ENCODE measurements at regions not wholly inside any gene's neighbourhood (a gene's known extent, or its start where the extent isn't known, plus 50 kb on each side); places are given as distances from the start of the nearest gene placed in this dataset.

DNA sequence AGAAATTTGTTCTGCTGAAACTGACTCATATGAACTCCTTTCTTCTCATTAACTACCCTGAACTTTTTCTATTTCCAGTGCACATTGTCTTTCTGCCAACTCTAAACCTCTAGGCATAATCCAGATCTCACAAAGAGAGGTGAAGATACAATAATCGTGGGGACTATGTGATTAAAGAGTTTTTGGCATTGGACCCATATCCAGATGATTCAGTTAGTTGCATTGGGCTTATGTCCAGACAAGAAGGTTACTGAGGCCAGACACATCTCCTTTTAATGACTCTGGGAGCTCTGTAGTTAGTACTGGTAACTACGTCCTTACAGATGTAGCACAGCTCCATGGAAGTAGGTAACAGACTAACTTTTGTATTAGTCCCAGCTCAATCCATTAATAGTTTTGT, 273.0 kb downstream of the CASP12 start:
- Histone ChIP-seq H3K4me3 (ENCODE audit: low read length, poor library complexity, severe bottlenecking) (no peak overlapping the region), H4K20me1 (ENCODE audit: insufficient read depth, low read length, poor library complexity, severe bottlenecking) (no peaks in the 10 kb centered on the region), H3K27me3 (ENCODE audit: insufficient read depth, low read length, poor library complexity, severe bottlenecking) (no peaks in the 10 kb centered on the region), H3F3A (ENCODE audit: low read depth) (no peaks in the 10 kb centered on the region), H3K9me3 (ENCODE audit: insufficient read depth, low read depth, low read length) (no peaks in the 10 kb centered on the region), H3K9ac (ENCODE audit: low read depth, low read length, poor library complexity, severe bottlenecking) (no peak overlapping the region), H3K4me2 (ENCODE audit: low read depth, low read length, poor library complexity, severe bottlenecking) (no peak overlapping the region), H3K9me2 (replicated peaks; ENCODE audit: low read depth, low read length) (no peaks in the 10 kb centered on the region), H2AFZ (ENCODE audit: low read length) (no peak overlapping the region), H3K79me2 (ENCODE audit: insufficient read depth, low read length) (no peaks in the 10 kb centered on the region), H3K4me1 (ENCODE audit: insufficient read depth, low read length, poor library complexity, severe bottlenecking) (no peaks in the 10 kb centered on the region), H3K36me3 (ENCODE audit: insufficient read depth, low read length) (no peaks in the 10 kb centered on the region)
- TF ChIP-seq, protein P1, sequence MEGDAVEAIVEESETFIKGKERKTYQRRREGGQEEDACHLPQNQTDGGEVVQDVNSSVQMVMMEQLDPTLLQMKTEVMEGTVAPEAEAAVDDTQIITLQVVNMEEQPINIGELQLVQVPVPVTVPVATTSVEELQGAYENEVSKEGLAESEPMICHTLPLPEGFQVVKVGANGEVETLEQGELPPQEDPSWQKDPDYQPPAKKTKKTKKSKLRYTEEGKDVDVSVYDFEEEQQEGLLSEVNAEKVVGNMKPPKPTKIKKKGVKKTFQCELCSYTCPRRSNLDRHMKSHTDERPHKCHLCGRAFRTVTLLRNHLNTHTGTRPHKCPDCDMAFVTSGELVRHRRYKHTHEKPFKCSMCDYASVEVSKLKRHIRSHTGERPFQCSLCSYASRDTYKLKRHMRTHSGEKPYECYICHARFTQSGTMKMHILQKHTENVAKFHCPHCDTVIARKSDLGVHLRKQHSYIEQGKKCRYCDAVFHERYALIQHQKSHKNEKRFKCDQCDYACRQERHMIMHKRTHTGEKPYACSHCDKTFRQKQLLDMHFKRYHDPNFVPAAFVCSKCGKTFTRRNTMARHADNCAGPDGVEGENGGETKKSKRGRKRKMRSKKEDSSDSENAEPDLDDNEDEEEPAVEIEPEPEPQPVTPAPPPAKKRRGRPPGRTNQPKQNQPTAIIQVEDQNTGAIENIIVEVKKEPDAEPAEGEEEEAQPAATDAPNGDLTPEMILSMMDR (conservative IDR thresholded peaks at IDR 0.05; ENCODE audit: low read length) = no peak
- no peak for TF ChIP-seq EZH2phosphoT487 (IDR thresholded peaks at IDR 0.05; ENCODE audit: borderline replicate concordance)

- TF ChIP-seq EZH2phosphoT487 (IDR thresholded peaks at IDR 0.05; ENCODE audit: borderline replicate concordance) = no peak
- TF ChIP-seq, protein P1 (conservative IDR thresholded peaks at IDR 0.05; ENCODE audit: low read length) = no peak
- Histone ChIP-seq H3K9me2 (replicated peaks; ENCODE audit: low read depth, low read length) (no peaks in the 10 kb centered on the region), H3K4me1 (ENCODE audit: insufficient read depth, low read length, poor library complexity, severe bottlenecking) (no peaks in the 10 kb centered on the region), H4K20me1 (ENCODE audit: insufficient read depth, low read length, poor library complexity, severe bottlenecking) (no peaks in the 10 kb centered on the region), H3K4me2 (ENCODE audit: low read depth, low read length, poor library complexity, severe bottlenecking) (no peak overlapping the region), H3K79me2 (ENCODE audit: insufficient read depth, low read length) (no peaks in the 10 kb centered on the region), H3K9ac (ENCODE audit: low read depth, low read length, poor library complexity, severe bottlenecking) (no peak overlapping the region), H3K9me3 (ENCODE audit: insufficient read depth, low read depth, low read length) (no peaks in the 10 kb centered on the region), H3K27me3 (ENCODE audit: insufficient read depth, low read length, poor library complexity, severe bottlenecking) (no peaks in the 10 kb centered on the region), H3K4me3 (ENCODE audit: low read length, poor library complexity, severe bottlenecking) (no peak overlapping the region), H3K36me3 (ENCODE audit: insufficient read depth, low read length) (no peaks in the 10 kb centered on the region), H2AFZ (ENCODE audit: low read length) (no peak overlapping the region), H3F3A (ENCODE audit: low read depth) (no peaks in the 10 kb centered on the region)
These were observed 274.2 kb downstream of the CASP12 start for GRCh38 chr11:104624021-104624420.

DNA sequence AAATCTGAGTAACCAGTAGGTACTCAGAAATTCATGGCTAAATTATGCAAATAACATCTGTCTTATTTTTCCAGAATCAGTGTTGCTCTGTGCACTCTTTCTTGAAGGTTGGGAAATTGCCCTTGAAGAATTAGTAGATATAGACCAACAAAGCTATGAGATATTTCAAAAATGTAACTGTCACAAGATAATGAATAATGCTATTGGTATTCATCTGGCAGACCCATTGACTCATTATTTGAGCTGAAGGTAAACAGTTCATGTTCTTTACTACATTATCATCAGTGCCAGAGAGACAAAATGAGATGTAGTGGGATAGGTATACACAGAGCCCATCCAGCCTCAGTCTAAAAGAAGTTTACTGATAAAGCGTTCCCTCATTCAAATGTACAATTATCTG, 274.7 kb downstream of the CASP12 start:
- Histone ChIP-seq H3K4me1 (ENCODE audit: insufficient read depth, low read length, poor library complexity, severe bottlenecking) (no peaks in the 10 kb centered on the region), H3K4me2 (ENCODE audit: low read depth, low read length, poor library complexity, severe bottlenecking) (no peak overlapping the region), H3K9ac (ENCODE audit: low read depth, low read length, poor library complexity, severe bottlenecking) (no peak overlapping the region), H3K27me3 (ENCODE audit: insufficient read depth, low read length, poor library complexity, severe bottlenecking) (no peaks in the 10 kb centered on the region), H3K4me3 (ENCODE audit: low read length, poor library complexity, severe bottlenecking) (no peak overlapping the region), H3K36me3 (ENCODE audit: insufficient read depth, low read length) (no peaks in the 10 kb centered on the region), H3F3A (ENCODE audit: low read depth) (no peaks in the 10 kb centered on the region), H2AFZ (ENCODE audit: low read length) (no peak overlapping the region), H3K9me3 (ENCODE audit: insufficient read depth, low read depth, low read length) (no peaks in the 10 kb centered on the region), H3K9me2 (replicated peaks; ENCODE audit: low read depth, low read length) (no peaks in the 10 kb centered on the region), H3K79me2 (ENCODE audit: insufficient read depth, low read length) (no peaks in the 10 kb centered on the region), H4K20me1 (ENCODE audit: insufficient read depth, low read length, poor library complexity, severe bottlenecking) (no peaks in the 10 kb centered on the region)
- TF ChIP-seq EZH2phosphoT487 (IDR thresholded peaks at IDR 0.05; ENCODE audit: borderline replicate concordance) = no peak
- TF ChIP-seq, protein P1 (conservative IDR thresholded peaks at IDR 0.05; ENCODE audit: low read length) = no peak

Data from Loucy (cell line).